ENCODE measurements at regions not wholly inside any gene's neighbourhood (a gene's known extent, or its start where the extent isn't known, plus 50 kb on each side); places are given as distances from the start of the nearest gene placed in this dataset.

DNA sequence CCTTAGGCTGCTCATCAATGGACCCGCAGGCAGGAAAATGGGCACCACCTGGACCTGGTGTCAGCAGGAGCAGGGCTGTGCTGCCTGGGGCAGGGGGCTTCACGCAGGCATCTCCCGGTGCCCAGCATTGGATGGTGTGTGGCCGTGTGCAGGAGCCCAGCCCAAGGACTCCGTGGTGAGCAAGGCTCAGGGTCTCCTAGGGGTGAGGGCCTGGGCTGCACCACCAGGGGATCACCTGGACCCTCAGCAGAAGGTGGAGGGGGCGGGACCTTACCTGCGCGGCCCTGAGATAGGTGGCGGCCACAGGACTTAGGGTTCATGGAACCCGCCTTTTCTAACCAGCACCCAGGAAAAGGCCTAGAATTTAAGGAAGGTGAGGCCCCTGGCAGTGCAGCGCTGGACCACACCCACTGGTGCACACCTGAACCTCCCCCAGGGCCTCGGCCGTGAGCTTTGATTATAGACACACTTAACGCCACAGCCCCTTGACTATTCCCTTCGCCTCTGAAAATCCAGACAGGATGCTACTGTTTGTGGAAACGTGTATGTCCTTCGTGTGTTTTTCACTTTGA lies 89.0 kb downstream of the TMEM18 start:
- Histone ChIP-seq H3K4me1 (peaks cover 24% of the 10 kb centered on the region), H4K20me1 (ENCODE audit: low read depth) (no peaks in the 10 kb centered on the region), H3K4me3 (no peak overlapping the region), H3K9me3 (ENCODE audit: low read depth) (no peaks in the 10 kb centered on the region), H3K9ac (no peak overlapping the region), H3F3A (ENCODE audit: low read depth) (peaks cover 12% of the 10 kb centered on the region), H3K27me3 (no peaks in the 10 kb centered on the region), H3K4me2 (no peak overlapping the region), H2AFZ (replicated peaks) (no peak overlapping the region), H3K79me2 (ENCODE audit: low read depth) (no peaks in the 10 kb centered on the region), H3K36me3 (no peaks in the 10 kb centered on the region), H3K27ac (no peak overlapping the region)
- H3K4me3 Mint-ChIP-seq = no peak overlapping the region
- DNase-seq (ENCODE audit: low spot score) = no peak
- H3K9me3 Mint-ChIP-seq = no peaks in the 10 kb centered on the region
- TF ChIP-seq EZH2 (IDR thresholded peaks at IDR 0.05) = no peak
- TF ChIP-seq EZH2phosphoT487 (IDR thresholded peaks at IDR 0.05) = no peak
- no peak for TF ChIP-seq CTCF (IDR thresholded peaks at IDR 0.05)
- H3K27me3 Mint-ChIP-seq (ENCODE audit: insufficient read depth, low read depth) = peaks cover 2% of the 10 kb centered on the region
- H3K4me1 Mint-ChIP-seq = peaks cover 30% of the 10 kb centered on the region
- H3K27ac Mint-ChIP-seq = no peak overlapping the region
- H3K36me3 Mint-ChIP-seq = no peaks in the 10 kb centered on the region

GRCh38 chr2:587087-587960 lies 89.9 kb downstream of the TMEM18 start:
- H3K36me3 ChIP-seq = no peaks in the 10 kb centered on the region
- H3K4me1 ChIP-seq = peaks cover 24% of the 10 kb centered on the region
- H3F3A ChIP-seq (ENCODE audit: low read depth) = peaks cover 12% of the 10 kb centered on the region
- H3K9me3 ChIP-seq (ENCODE audit: low read depth) = no peaks in the 10 kb centered on the region
- no peaks in the 10 kb centered on the region for H4K20me1 ChIP-seq (ENCODE audit: low read depth)
- peak overlapping the region; percentile 90 for H2AFZ ChIP-seq (replicated peaks)
- no peaks in the 10 kb centered on the region for H3K27me3 ChIP-seq
- DNase-seq (ENCODE audit: low spot score) = no peak
- TF ChIP-seq EZH2 (IDR thresholded peaks at IDR 0.05) = no peak
- TF ChIP-seq CTCF (IDR thresholded peaks at IDR 0.05) = no peak
- no peak for TF ChIP-seq EZH2phosphoT487 (IDR thresholded peaks at IDR 0.05)
- H3K4me3 ChIP-seq = no peak overlapping the region
- H3K4me1 Mint-ChIP-seq = peaks cover 30% of the 10 kb centered on the region
- H3K79me2 ChIP-seq (ENCODE audit: low read depth) = no peaks in the 10 kb centered on the region
- H3K9me3 Mint-ChIP-seq = no peaks in the 10 kb centered on the region
- peak overlapping the region; percentile 59 for H3K4me2 ChIP-seq
- H3K9ac ChIP-seq = no peak overlapping the region
- H3K36me3 Mint-ChIP-seq = no peaks in the 10 kb centered on the region
- peak overlapping the region; percentile 58 for H3K27ac ChIP-seq
- peaks cover 2% of the 10 kb centered on the region for H3K27me3 Mint-ChIP-seq (ENCODE audit: insufficient read depth, low read depth)
- H3K27ac Mint-ChIP-seq = peak overlapping the region; percentile 43
- no peak overlapping the region for H3K4me3 Mint-ChIP-seq

DNA sequence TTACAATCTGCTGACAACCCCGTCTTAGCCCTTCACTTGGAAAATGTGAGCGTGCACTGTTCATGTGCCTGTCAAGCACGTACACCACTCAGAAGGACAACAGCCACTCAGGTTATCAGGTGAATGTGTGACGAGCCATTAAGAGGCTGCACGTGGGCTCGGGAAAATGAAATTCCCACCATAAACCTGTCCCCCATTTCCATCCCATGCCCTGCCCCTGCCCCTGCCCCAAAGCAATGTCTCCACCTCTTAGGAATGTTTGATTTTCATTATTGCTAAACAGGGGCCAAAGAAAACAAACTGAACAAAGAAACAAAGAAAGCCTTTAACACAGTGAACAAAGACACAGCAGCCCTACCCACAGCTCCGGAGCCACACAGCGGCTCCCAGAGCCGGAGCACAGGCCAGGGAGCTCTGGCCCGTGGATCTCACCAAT lies 90.5 kb downstream of the TMEM18 start:
- Histone ChIP-seq H3K9me3 (ENCODE audit: low read depth) (no peaks in the 10 kb centered on the region), H4K20me1 (ENCODE audit: low read depth) (no peaks in the 10 kb centered on the region), H3K36me3 (no peaks in the 10 kb centered on the region), H3K4me2 (peak overlapping the region; percentile 59), H3K9ac (no peak overlapping the region), H3F3A (ENCODE audit: low read depth) (peaks cover 12% of the 10 kb centered on the region), H3K27me3 (no peaks in the 10 kb centered on the region), H3K27ac (peak overlapping the region; percentile 58), H3K79me2 (ENCODE audit: low read depth) (no peaks in the 10 kb centered on the region), H2AFZ (replicated peaks) (peak overlapping the region; percentile 90), H3K4me3 (no peak overlapping the region), H3K4me1 (peaks cover 24% of the 10 kb centered on the region)
- H3K27ac Mint-ChIP-seq = peak overlapping the region; percentile 36
- H3K4me1 Mint-ChIP-seq = peaks cover 30% of the 10 kb centered on the region
- no peaks in the 10 kb centered on the region for H3K36me3 Mint-ChIP-seq
- peak; percentile 64 for DNase-seq (ENCODE audit: low spot score)
- H3K27me3 Mint-ChIP-seq (ENCODE audit: insufficient read depth, low read depth) = peaks cover 6% of the 10 kb centered on the region
- H3K9me3 Mint-ChIP-seq = peaks cover 2% of the 10 kb centered on the region
- TF ChIP-seq EZH2 (IDR thresholded peaks at IDR 0.05) (no peak), EZH2phosphoT487 (IDR thresholded peaks at IDR 0.05) (no peak), CTCF (IDR thresholded peaks at IDR 0.05) (no peak)
- H3K4me3 Mint-ChIP-seq = no peak overlapping the region
